HCT116 (cell line): ENCODE measurements at regions not wholly inside any gene's neighbourhood (a gene's known extent, or its start where the extent isn't known, plus 50 kb on each side); places are given as distances from the start of the nearest gene placed in this dataset.

Source experiments
- ATAC-seq: fragments of 200-7000 bp; cut with Tn5 transposase; 2 replicates; pipeline ENCODE4 v1.9.1; 2020; ENCODE audit warnings: mild to moderate bottlenecking, moderate library complexity
- BruUV-seq: library from RNA; stranded (reverse); fragments of 400-500 nt; replicated peaks from 2 replicates; lab custom pipeline; 2021; lab: Mats Ljungman, UMichigan
- CTCF ChIA-PET: fragments of 300-600 bp; sonication (Branson Sonifier 250); formaldehyde crosslinking; loops from one replicate; lab custom pipeline; 2021; ENCODE audit warnings: antibody characterized with exemption; lab: Charles Lee
- POLR2A ChIA-PET: fragments of 300-600, 350-600 bp; sonication (Branson Sonifier 250); formaldehyde crosslinking; loops from one replicate; lab custom pipeline; 2021; ENCODE audit warnings: antibody characterized with exemption; lab: Charles Lee
- RAD21 ChIA-PET, 2 experiments: fragments of 300-600 bp; sonication (Branson Sonifier 250); formaldehyde crosslinking; loops; one replicate each; lab custom pipeline; 2023; ENCODE audit warnings: low total read pairs in 2 of 2; ENCODE audit not compliant: uncharacterized antibody in 2 of 2, unreplicated experiment in 2 of 2, low non-redundant PET in 1 of 2; lab: Charles Lee
- DNase-seq: peaks from one replicate; pipeline ENCODE4 v3.0.0-alpha.2; 2010; ENCODE audit warnings: low read depth, low spot score
- H2AFZ ChIP-seq: fragments of 200-600 bp; shearing (Covaris generic), sonication (generic); 2 replicates; pipeline ENCODE4 v1.6.1; 2017; ENCODE audit warnings: low read depth, mixed run types, mixed read lengths, antibody characterized with exemption, low read length; ENCODE audit not compliant: poor library complexity, severe bottlenecking
- H3K27ac ChIP-seq: 2 replicates; pipeline ENCODE4 v1.5.1; 2012; ENCODE audit warnings: low read depth, low read length
- H3K27me3 ChIP-seq: fragments of 200-600 bp; sonication (generic); 2 replicates; pipeline ENCODE4 v1.6.1; 2016; ENCODE audit warnings: mixed run types, low read length, mixed read lengths; ENCODE audit not compliant: insufficient read depth
- H3K36me3 ChIP-seq, 2 experiments: fragments of 200-500 bp in 1 of 2; fragments of 200-600 bp in 1 of 2; sonication (Bioruptor generic) in 1 of 2; sonication (generic) in 1 of 2; 2 replicates each; pipeline versions ENCODE4 v1.5.1 to v1.6.1; 2014 to 2016; ENCODE audit warnings: low read length in 2 of 2, inconsistent platforms in 1 of 2, mixed read lengths in 1 of 2, mixed run types in 1 of 2; ENCODE audit not compliant: insufficient read depth in 2 of 2, control insufficient read depth in 1 of 2
- H3K4me1 ChIP-seq, 2 experiments: fragments of 200-600 bp in 1 of 2; sonication (generic) in 1 of 2; 2 replicates each; pipeline versions ENCODE4 v1.5.1 to v1.6.1; 2012 to 2017; ENCODE audit warnings: low read length in 2 of 2, inconsistent platforms in 1 of 2, mild to moderate bottlenecking in 1 of 2, mixed read lengths in 1 of 2, mixed run types in 1 of 2, moderate library complexity in 1 of 2; ENCODE audit not compliant: insufficient read depth in 2 of 2, control insufficient read depth in 1 of 2
- H3K4me2 ChIP-seq: fragments of 200-600 bp; sonication (generic); 2 replicates; pipeline ENCODE4 v1.6.1; 2017; ENCODE audit warnings: mixed run types, low read length, mixed read lengths
- H3K4me3 ChIP-seq, 2 experiments: fragments of 200-600 bp in 1 of 2; sonication (generic) in 1 of 2; replicated peaks in 1 of 2; 2 replicates each; pipeline ENCODE4 v1.5.1; 2011 to 2016; ENCODE audit warnings: low read length in 2 of 2, control low read depth in 1 of 2, low read depth in 1 of 2, mild to moderate bottlenecking in 1 of 2, mixed read lengths in 1 of 2, mixed run types in 1 of 2
- H3K79me2 ChIP-seq: fragments of 200-600 bp; sonication (generic); 2 replicates; pipeline ENCODE4 v1.6.1; 2017; ENCODE audit warnings: mild to moderate bottlenecking, mixed run types, low read length, moderate library complexity, mixed read lengths; ENCODE audit not compliant: insufficient read depth
- H3K9ac ChIP-seq: fragments of 200-600 bp; sonication (generic); 2 replicates; pipeline ENCODE4 v1.6.1; 2016; ENCODE audit warnings: low read length, mixed read lengths
- H3K9me2 ChIP-seq: fragments of 200-600 bp; sonication (generic), shearing (Covaris generic); 2 replicates; pipeline ENCODE4 v1.6.1; 2017; ENCODE audit warnings: mixed run types, mild to moderate bottlenecking, moderate library complexity; ENCODE audit not compliant: insufficient read depth
- H3K9me3 ChIP-seq, 2 experiments: fragments of 200-500 bp in 1 of 2; fragments of 200-600 bp in 1 of 2; sonication (Bioruptor generic) in 1 of 2; sonication (generic) in 1 of 2; 2 replicates each; pipeline ENCODE4 v1.6.1; 2014 to 2017; ENCODE audit warnings: low read length in 2 of 2, mixed read lengths in 2 of 2, inconsistent platforms in 1 of 2, low read depth in 1 of 2, mild to moderate bottlenecking in 1 of 2, mixed run types in 1 of 2, moderate library complexity in 1 of 2; ENCODE audit not compliant: control insufficient read depth in 1 of 2, insufficient read depth in 1 of 2
- H4K20me1 ChIP-seq: fragments of 200-600 bp; sonication (generic), shearing (Covaris generic); 2 replicates; pipeline ENCODE4 v1.6.1; 2017; ENCODE audit warnings: mixed run types, mild to moderate bottlenecking, moderate library complexity; ENCODE audit not compliant: insufficient read depth
- CEBPB ChIP-seq: IDR thresholded peaks from 2 replicates; pipeline ENCODE4 v1.6.1; 2012; ENCODE audit warnings: low read depth
- CTCF ChIP-seq, 3 experiments: fragments of 200-600 bp in 1 of 3; sonication (generic) in 1 of 3; IDR thresholded peaks in 2 of 3; conservative IDR thresholded peaks in 1 of 3; 2 replicates each; pipeline ENCODE4 v1.5.1; 2012 to 2017; ENCODE audit warnings: low read depth in 2 of 3, low read length in 2 of 3, antibody characterized with exemption in 1 of 3, borderline replicate concordance in 1 of 3, control low read depth in 1 of 3, mild to moderate bottlenecking in 1 of 3, mixed read lengths in 1 of 3, mixed run types in 1 of 3, moderate library complexity in 1 of 3; ENCODE audit not compliant: insufficient read depth in 1 of 3
- ELF1 ChIP-seq: IDR thresholded peaks from 2 replicates; pipeline ENCODE4 v1.6.1; 2012; ENCODE audit warnings: low read depth, borderline replicate concordance
- FOSL1 ChIP-seq: IDR thresholded peaks from 2 replicates; pipeline ENCODE4 v1.6.1; 2012; ENCODE audit warnings: low read depth
- ZBTB33 ChIP-seq: IDR thresholded peaks from 2 replicates; pipeline ENCODE4 v1.6.1; 2011; ENCODE audit warnings: mild to moderate bottlenecking, low read length, moderate library complexity; ENCODE audit not compliant: insufficient replicate concordance; ENCODE audit errors: extremely low read depth
- ZNF274 ChIP-seq: fragments of 200-500 bp; sonication (Bioruptor generic); IDR thresholded peaks from 2 replicates; pipeline ENCODE4 v1.6.1; 2014; ENCODE audit warnings: mild to moderate bottlenecking, low read depth, low read length, inconsistent platforms
- intact Hi-C: fragments of 100-400 bp; cut with micrococcal nuclease; formaldehyde crosslinking; loops from 2 replicates; pipeline ENCODE4 v1.10.0; 2022

GRCh38 chr11:30741039-30741550, 154.9 kb upstream of the MPPED2 start:
- Histone ChIP-seq H3K36me3 (no peaks in the 10 kb centered on the region), H3K9ac (no peak overlapping the region), H4K20me1 (no peaks in the 10 kb centered on the region; the same call in 1 of the 2 replicates), H3K4me1 (no peaks in the 10 kb centered on the region), H2AFZ (no peak overlapping the region), H3K4me3 (no peak overlapping the region), H3K79me2 (no peaks in the 10 kb centered on the region), H3K4me2 (no peak overlapping the region), H3K27me3 (peaks cover 4% of the 10 kb centered on the region; the same call in 1 of the 2 replicates), H3K27ac (no peak overlapping the region), H3K9me2 (no peaks in the 10 kb centered on the region), H3K9me3 (no peaks in the 10 kb centered on the region)
- ChIA-PET RAD21 (no interaction called here), POLR2A (no interaction called here), CTCF (no interaction called here)
- DNase-seq (no peak), ATAC-seq (no peak)
- TF ChIP-seq FOSL1 = no peak
- no peak for TF ChIP-seq CTCF (IDR thresholded peaks at IDR 0.05 in 2 of 3, conservative IDR thresholded peaks at IDR 0.05 in 1 of 3; ENCODE audit: borderline replicate concordance in 1 of 3, insufficient read depth in 1 of 3, low read depth in 2 of 3, low read length in 2 of 3)
- no peak for TF ChIP-seq ZBTB33
- TF ChIP-seq ELF1 = no peak
- no peak for TF ChIP-seq CEBPB
- no peak for TF ChIP-seq ZNF274
- intact Hi-C loops = no loop called here
- no TSS peak for BruUV-seq
